Right lobe of liver (tissue), 6 donors: ENCODE measurements at regions not wholly inside any gene's neighbourhood (a gene's known extent, or its start where the extent isn't known, plus 50 kb on each side); places are given as distances from the start of the nearest gene placed in this dataset.

Experiments
- ATAC-seq, 4 donors: fragments of 200-7000 bp; cut with Tn5 transposase; one replicate each; pipeline ENCODE4 v1.9.1; 2020; ENCODE audit warnings: mild to moderate bottlenecking in 4 of 4, moderate library complexity in 4 of 4
- DNase-seq, 3 donors: peaks; one replicate each; pipeline ENCODE4 v3.0.0-alpha.2; 2020
- H3K27ac ChIP-seq, 3 donors: fragments of 200-600 bp; one replicate each; pipeline ENCODE4 v1.8.0; 2022
- H3K27me3 ChIP-seq, 2 donors: fragments of 200-600 bp; one replicate each; pipeline ENCODE4 v1.8.0; 2022
- H3K36me3 ChIP-seq, 4 donors: fragments of 200-600 bp; sonication (generic) in 1 of 4; one replicate each; pipeline versions ENCODE4 v1.5.1 to v1.8.0; 2017 to 2022; ENCODE audit warnings: control low read depth in 1 of 4
- H3K4me1 ChIP-seq, 4 donors: fragments of 200-600 bp; sonication (generic) in 1 of 4; one replicate each; pipeline versions ENCODE4 v1.5.1 to v1.8.0; 2017 to 2022; ENCODE audit warnings: control low read depth in 1 of 4
- H3K4me3 ChIP-seq, 3 donors: fragments of 200-600 bp; one replicate each; pipeline ENCODE4 v1.8.0; 2022
- H3K9me3 ChIP-seq, 4 donors: fragments of 200-600 bp; sonication (generic) in 1 of 4; one replicate each; pipeline versions ENCODE4 v1.5.1 to v1.8.0; 2017 to 2022; ENCODE audit warnings: control low read depth in 1 of 4
- POLR2A ChIP-seq: fragments of 450-650 bp; IDR thresholded peaks from one replicate; pipeline ENCODE4 v1.6.1; 2017; ENCODE audit warnings: antibody characterized with exemption, mild to moderate bottlenecking
- WGBS: methylation state at CpG from one replicate; pipeline ENCODE4 v1.1.6; 2018; ENCODE audit warnings: low coverage, low lambda C conversion rate; ENCODE audit not compliant: insufficient coverage; ENCODE audit errors: missing lambda C conversion rate; 5-methylcytosine and 5-hydroxymethylcytosine counted together
- intact Hi-C, 2 donors: fragments of 100-400 bp; cut with DNase I; formaldehyde crosslinking; loops; one replicate each; pipeline versions ENCODE4 v1.11.2 to v1.14.1; 2022
- TF ChIP-seq, protein P1 (sequence below), 4 donors: fragments of 200-600 bp in 3 of 4; fragments of 450-650 bp in 1 of 4; IDR thresholded peaks; one replicate each; pipeline versions ENCODE4 v1.5.1 to v1.8.0; 2016 to 2022; ENCODE audit warnings: antibody characterized with exemption in 4 of 4, mild to moderate bottlenecking in 2 of 4
- donor health status: DM: no; HTN: yes; CAD: no.
- donor health status: DM: no; HTN: no; CAD: no.
- donor health status: DM: no; HTN: no; CAD: no.
- donor health status: DM: no; HTN: yes; CAD: no.
- donor health status: DM: no; HTN: yes; CAD: no.

DNA sequence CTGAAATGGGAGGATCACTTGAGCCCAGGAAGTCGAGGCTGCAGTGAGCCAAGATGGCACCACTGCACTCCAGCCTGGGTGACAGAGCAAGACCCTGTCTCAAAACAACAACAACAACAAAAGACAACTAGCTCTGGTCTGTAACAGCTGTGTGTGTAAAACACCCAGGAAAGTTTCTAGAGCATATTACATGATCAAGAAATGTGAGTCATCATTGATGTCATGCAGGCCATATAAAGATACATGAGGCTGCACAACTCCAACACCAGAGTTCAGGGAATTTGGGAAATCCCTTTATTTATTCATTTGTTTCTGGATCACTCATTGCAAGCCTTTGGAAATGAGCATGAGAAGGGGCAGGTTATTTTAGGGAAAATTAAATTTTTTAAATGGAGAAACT lies 50.3 kb upstream of the CTPS1 start:
- H3K27me3 ChIP-seq, result no peaks in the 10 kb centered on the region
- no peak overlapping the region for H3K4me3 ChIP-seq
- DNase-seq (no peak), ATAC-seq (no peak)
- 67% methylated on average over 1 of the region's 1 CpG for WGBS
- intact Hi-C loops, result no loop called here
- peaks cover 0 to 9% (median 4%) of the 10 kb centered on the region in 4 donors for H3K4me1 ChIP-seq
- TF ChIP-seq, protein P1, sequence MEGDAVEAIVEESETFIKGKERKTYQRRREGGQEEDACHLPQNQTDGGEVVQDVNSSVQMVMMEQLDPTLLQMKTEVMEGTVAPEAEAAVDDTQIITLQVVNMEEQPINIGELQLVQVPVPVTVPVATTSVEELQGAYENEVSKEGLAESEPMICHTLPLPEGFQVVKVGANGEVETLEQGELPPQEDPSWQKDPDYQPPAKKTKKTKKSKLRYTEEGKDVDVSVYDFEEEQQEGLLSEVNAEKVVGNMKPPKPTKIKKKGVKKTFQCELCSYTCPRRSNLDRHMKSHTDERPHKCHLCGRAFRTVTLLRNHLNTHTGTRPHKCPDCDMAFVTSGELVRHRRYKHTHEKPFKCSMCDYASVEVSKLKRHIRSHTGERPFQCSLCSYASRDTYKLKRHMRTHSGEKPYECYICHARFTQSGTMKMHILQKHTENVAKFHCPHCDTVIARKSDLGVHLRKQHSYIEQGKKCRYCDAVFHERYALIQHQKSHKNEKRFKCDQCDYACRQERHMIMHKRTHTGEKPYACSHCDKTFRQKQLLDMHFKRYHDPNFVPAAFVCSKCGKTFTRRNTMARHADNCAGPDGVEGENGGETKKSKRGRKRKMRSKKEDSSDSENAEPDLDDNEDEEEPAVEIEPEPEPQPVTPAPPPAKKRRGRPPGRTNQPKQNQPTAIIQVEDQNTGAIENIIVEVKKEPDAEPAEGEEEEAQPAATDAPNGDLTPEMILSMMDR (IDR thresholded peaks at IDR 0.05), result no peak
- TF ChIP-seq POLR2A, result no peak
- no peaks in the 10 kb centered on the region for H3K36me3 ChIP-seq
- H3K9me3 ChIP-seq, result no peaks in the 10 kb centered on the region
- no peak overlapping the region for H3K27ac ChIP-seq
